Lung (tissue), 11 donors: ENCODE measurements at regions not wholly inside any gene's neighbourhood (a gene's known extent, or its start where the extent isn't known, plus 50 kb on each side); places are given as distances from the start of the nearest gene placed in this dataset.

ENCODE experiments used
- ATAC-seq: fragments of 200-7000 bp; cut with Tn5 transposase; one replicate; pipeline ENCODE4 v1.9.1; 2020; ENCODE audit warnings: moderate number of reproducible peaks; ENCODE audit not compliant: insufficient read depth, low FRiP score
- DNase-seq, 3 donors: peaks; one replicate each; pipeline ENCODE4 v3.0.0-alpha.2; 2013 to 2017
- H3K27ac ChIP-seq, 2 donors: one replicate each; pipeline ENCODE4 v1.5.1; 2013; ENCODE audit warnings: mild to moderate bottlenecking in 2 of 2, moderate library complexity in 2 of 2, control low read depth in 1 of 2, inconsistent platforms in 1 of 2, low read depth in 1 of 2, low read length in 1 of 2
- H3K27me3 ChIP-seq, 3 donors: one replicate each; pipeline ENCODE4 v1.5.1; 2013; ENCODE audit warnings: low read length in 2 of 3; ENCODE audit not compliant: control insufficient read depth in 3 of 3, insufficient read depth in 3 of 3
- H3K36me3 ChIP-seq, 4 donors: one replicate each; pipeline ENCODE4 v1.5.1; 2013; ENCODE audit warnings: low read length in 4 of 4, mild to moderate bottlenecking in 1 of 4, moderate library complexity in 1 of 4; ENCODE audit not compliant: control insufficient read depth in 4 of 4, insufficient read depth in 4 of 4
- H3K4me1 ChIP-seq, 5 donors: one replicate each; pipeline ENCODE4 v1.5.1; 2013; ENCODE audit warnings: low read length in 5 of 5, mild to moderate bottlenecking in 2 of 5, moderate library complexity in 1 of 5; ENCODE audit not compliant: control insufficient read depth in 5 of 5, insufficient read depth in 5 of 5
- H3K4me3 ChIP-seq: one replicate; pipeline ENCODE4 v1.5.1; 2013; ENCODE audit warnings: mild to moderate bottlenecking, control low read depth, moderate library complexity
- H3K9ac ChIP-seq, 2 donors: one replicate each; pipeline ENCODE4 v1.5.1; 2013; ENCODE audit warnings: low read length in 2 of 2, control low read depth in 1 of 2; ENCODE audit not compliant: insufficient read depth in 1 of 2
- H3K9me3 ChIP-seq, 4 donors: one replicate each; pipeline ENCODE4 v1.5.1; 2013; ENCODE audit warnings: low read length in 3 of 4, mild to moderate bottlenecking in 1 of 4, moderate library complexity in 1 of 4; ENCODE audit not compliant: control insufficient read depth in 4 of 4, insufficient read depth in 3 of 4
- WGBS, 2 donors: extraction: QIAGEN DNeasy Blood & Tissue Kit; methylation state at CpG; one replicate each; pipeline ENCODE4 v1.1.7; 2013; 5-methylcytosine and 5-hydroxymethylcytosine counted together
- TF ChIP-seq, protein P1 (sequence below): IDR thresholded peaks from 2 replicates; pipeline ENCODE4 v1.5.1; 2012; ENCODE audit warnings: mild to moderate bottlenecking; ENCODE audit errors: control extremely low read depth, extremely low read depth
- donor health status: control.
- donor health status: control.
- donor health status: Bipolar disorder and iron deficiency.
- donor health status: healthy.
- donor health status: DM: yes; HTN: yes; CAD: no.

DNA sequence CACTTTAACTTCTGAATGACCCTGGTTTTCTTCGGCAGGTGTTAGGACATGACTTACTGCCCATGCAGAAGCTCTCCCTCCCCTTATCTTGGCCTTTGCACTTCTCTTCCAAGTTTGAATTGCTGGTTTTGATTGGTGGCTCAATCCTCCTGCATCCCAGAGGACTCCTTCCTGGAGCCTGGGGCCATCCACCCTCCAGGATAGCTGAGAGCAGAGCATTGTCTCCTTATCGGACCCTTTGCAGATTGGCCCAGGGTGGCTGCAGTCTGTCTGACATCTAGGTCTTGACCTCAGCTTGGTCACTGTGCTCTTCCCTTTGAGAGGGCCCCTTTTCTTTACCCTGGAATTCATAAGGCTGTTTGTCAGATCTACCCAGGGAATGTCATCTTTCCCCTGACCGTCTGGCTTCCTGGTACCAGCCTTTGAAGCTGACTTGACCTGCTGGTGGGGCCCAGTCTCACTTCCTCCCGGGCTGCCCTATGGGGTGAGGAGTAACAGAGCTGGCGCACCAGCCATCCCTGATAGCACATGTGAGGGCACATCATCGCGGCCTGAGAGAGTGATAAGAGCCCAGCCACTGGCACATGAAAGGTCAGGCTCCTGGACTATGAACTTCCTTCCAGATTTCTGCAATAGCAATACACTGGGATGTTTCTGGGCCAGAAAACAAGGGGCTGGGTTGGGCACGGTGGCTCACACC, 172.9 kb upstream of the UBL3 start:
- H3K9ac ChIP-seq: no peak overlapping the region
- 80 to 91% methylated on average over 8 of the region's 8 CpGs for WGBS, 2 donors
- no peak for DNase-seq
- no peaks in the 10 kb centered on the region for H3K36me3 ChIP-seq
- no peak for ATAC-seq
- no peak overlapping the region for H3K27ac ChIP-seq
- H3K27me3 ChIP-seq: peaks cover 0 to 2% (median 0%) of the 10 kb centered on the region in 3 donors
- no peak overlapping the region for H3K4me3 ChIP-seq
- TF ChIP-seq, protein P1, sequence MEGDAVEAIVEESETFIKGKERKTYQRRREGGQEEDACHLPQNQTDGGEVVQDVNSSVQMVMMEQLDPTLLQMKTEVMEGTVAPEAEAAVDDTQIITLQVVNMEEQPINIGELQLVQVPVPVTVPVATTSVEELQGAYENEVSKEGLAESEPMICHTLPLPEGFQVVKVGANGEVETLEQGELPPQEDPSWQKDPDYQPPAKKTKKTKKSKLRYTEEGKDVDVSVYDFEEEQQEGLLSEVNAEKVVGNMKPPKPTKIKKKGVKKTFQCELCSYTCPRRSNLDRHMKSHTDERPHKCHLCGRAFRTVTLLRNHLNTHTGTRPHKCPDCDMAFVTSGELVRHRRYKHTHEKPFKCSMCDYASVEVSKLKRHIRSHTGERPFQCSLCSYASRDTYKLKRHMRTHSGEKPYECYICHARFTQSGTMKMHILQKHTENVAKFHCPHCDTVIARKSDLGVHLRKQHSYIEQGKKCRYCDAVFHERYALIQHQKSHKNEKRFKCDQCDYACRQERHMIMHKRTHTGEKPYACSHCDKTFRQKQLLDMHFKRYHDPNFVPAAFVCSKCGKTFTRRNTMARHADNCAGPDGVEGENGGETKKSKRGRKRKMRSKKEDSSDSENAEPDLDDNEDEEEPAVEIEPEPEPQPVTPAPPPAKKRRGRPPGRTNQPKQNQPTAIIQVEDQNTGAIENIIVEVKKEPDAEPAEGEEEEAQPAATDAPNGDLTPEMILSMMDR: no peak
- H3K9me3 ChIP-seq: peaks cover 0 to 2% (median 0%) of the 10 kb centered on the region in 4 donors
- H3K4me1 ChIP-seq: no peaks in the 10 kb centered on the region

DNA sequence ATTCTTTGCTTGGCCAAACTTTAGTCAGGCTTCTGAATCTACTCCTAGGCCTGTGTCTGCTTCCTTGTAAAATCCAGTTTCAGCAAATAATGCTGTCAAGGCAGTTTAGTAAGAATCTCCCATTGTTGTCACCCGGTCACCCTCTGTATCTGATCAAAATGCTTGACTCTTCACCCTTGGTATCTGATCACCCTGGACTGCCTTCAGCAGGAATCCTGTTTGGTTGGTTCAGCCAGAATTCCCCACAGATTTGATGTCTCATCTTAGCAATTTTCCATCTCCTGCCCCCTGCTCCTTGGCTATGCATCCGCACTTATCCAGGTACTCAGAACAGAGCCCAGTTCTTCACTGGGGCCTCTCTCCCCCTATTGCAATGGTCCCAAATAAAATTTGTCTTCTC, 172.4 kb upstream of the UBL3 start:
- DNase-seq: no peak
- Histone ChIP-seq H3K9me3 (peaks cover 0 to 2% (median 0%) of the 10 kb centered on the region in 4 donors), H3K4me1 (no peaks in the 10 kb centered on the region), H3K9ac (no peak overlapping the region), H3K36me3 (no peaks in the 10 kb centered on the region), H3K27me3 (peaks cover 0 to 2% (median 0%) of the 10 kb centered on the region in 3 donors), H3K4me3 (no peak overlapping the region), H3K27ac (no peak overlapping the region)
- whole genome bisulfite sequencing, 2 donors: 90 to 92% methylated on average over 2 of the region's 2 CpGs
- ATAC-seq: no peak
- TF ChIP-seq, protein P1: no peak

DNA sequence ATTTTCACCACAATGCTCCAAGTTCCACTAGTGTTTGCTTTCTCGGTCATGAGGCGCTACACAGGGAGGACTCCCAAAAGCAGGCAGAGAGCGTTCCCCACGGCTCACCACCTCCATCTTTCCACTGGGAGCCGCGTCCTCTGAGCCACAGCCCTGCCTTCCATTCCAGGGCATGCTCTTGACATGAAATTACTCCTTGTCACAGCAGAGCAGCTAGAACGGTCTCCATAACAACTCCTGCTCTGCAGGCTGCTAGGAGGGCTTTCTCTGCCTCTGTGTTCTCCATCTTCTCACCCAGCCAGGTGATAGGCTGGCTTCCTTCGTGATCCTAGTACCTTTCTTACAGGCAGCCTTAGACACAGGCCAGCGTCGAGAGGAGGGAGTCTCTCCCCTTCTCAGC, 171.8 kb upstream of the UBL3 start:
- Histone ChIP-seq H3K27ac (no peak overlapping the region), H3K9ac (no peak overlapping the region), H3K36me3 (no peaks in the 10 kb centered on the region), H3K4me3 (no peak overlapping the region), H3K27me3 (peaks cover 0 to 2% (median 0%) of the 10 kb centered on the region in 3 donors), H3K4me1 (no peaks in the 10 kb centered on the region), H3K9me3 (peaks cover 0 to 2% (median 0%) of the 10 kb centered on the region in 4 donors)
- DNase-seq: no peak
- no peak for ATAC-seq
- WGBS, 2 donors: 83 to 87% methylated on average over 10 of the region's 10 CpGs
- TF ChIP-seq, protein P1: no peak
